SHP77 treated with DMSO at 0.1 percent for 48 hours (cell line): ENCODE measurements at regions not wholly inside any gene's neighbourhood (a gene's known extent, or its start where the extent isn't known, plus 50 kb on each side); places are given as distances from the start of the nearest gene placed in this dataset.

Experiments
- DNase-seq: peaks from one replicate; lab custom pipeline; 2025; lab: John Stamatoyannopoulos, UW

- no peak for DNase-seq
These were observed 96.0 kb upstream of the ATP10A start for GRCh38 chr15:25959100-25959499.

DNA sequence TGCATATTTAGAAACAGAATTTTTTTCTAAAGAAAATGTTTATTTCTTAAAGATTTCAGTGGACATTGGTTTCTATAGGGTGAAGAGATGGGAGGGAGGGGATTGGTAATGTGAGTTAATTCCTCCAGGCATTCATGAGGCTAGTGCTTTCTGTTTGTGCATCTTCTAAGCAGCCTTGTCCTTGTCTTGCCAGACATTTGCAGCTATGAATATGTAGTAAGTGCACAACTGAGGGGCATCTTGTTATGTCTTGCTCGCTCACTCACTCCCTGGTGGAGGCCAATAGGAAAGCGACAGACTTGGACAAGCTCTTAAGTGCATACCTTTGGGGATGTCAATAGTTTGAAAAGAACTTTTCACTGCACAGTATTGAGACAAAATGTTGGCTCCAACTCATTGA, 92.5 kb upstream of the ATP10A start:
- no peak for DNase-seq

- DNase-seq, result no peak
These were observed 91.3 kb upstream of the ATP10A start for GRCh38 chr15:25954398-25954797.

DNA sequence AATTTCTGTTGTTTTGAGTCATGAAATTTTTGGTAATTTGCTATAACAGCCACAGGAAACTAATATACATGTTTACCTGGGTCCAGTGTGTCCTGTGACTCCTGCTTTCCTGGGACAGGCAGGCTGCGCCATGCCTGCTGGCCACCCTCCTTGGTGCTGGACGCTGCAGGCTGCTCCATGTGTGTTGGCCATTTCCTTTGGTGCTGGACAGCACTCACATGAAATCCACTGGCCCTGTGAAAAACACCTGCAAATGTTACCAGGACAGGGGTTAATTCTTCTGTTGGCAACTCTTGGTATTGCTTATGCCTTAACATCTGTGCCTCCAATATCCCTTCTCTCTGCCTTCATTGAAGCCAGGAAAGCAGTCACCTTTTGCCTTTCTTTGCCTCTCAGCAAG, 86.9 kb upstream of the ATP10A start:
- DNase-seq, result no peak

DNA sequence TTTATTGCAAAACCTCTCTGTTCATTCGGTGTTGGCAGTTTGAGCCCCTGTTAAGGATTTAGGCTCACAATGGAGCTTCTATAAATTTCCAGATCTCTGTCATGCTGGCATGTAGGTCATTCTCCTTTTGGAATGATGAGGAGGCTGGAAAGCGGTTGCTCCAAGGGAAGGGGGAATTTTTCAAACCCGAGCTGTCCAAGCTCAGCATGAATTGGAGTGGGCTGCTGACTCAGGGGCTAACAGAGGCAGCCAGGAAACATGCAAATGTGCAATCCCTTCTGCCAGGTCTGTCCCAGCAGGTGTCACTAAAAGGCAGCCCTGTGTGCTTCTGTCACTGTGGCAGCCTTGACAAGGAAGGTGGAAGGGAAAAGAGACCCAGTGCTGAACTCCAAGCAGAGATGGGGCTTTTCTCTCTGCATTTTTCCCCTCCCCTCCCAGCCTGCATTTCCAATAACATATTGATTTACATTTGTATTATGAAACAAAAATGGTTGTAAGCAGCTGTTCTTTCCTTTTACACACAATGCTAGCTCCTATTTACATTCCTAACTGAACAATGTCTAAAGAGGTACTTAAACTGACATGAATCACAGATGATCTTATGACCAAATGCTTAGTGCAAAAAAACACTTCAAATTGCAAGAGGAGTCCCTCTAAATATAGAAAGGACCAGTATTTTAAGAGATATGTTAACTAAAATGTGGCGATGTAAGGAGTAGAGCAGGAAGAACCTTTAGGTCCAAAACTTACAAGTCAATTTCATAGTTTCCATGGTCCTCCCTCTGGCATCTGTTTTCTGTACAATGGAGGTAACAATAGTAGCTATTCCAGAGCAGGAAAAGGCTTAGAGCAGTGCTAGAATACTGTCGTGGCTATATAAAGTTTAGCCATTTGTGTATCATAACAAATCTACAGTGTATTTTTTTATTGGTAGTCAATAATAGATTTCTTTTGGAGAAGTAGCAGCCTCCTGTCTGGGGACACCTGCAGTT, 84.5 kb upstream of the ATP10A start:
- no peak for DNase-seq

DNA sequence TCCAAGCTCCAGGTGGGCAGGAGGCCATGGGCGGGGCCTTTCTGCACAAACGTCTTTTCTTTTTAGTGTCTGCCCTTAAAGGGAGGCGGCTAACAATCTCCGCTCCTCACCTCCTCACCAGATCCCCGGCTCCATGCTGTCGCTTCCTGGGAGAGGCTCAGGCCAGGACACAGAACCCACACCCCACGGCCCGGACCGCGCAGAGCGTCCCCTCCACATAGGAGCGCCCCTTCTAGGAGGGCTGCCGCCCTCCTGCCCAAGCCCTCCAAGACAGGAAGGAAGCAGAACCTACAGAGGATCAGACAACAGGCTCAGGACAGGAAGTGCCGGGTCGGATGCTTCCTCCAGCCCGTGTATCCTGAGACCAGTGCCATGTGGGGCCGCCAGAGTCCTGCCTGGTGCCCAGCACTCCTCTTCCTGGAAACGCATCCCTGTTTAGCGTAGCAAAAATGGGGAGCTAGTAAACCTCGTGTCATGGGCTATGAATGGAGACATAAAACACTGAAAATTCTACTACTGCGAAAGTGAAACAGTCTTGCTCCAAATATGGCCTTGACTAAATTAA, 83.2 kb upstream of the ATP10A start:
- DNase-seq, result no peak

DNA sequence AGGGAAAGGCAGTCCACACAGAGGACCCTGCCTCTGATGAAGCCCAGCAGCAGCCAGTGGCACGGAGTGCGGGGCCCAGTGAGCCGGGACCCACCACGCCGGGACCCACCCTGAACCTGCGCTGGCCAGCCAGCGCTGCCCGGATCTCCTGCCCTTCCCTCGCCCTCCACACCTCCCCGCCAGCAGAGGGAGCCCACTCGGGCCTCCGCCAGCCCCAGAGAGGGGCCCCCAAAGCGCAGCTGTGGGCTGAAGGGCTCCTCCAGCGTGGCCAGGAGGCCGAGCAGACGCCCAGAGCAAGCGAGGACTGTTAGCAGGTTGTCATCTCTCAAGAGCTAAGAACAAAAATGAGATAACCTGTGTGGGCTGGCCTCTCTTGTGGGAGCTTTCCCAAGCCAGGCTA, 81.3 kb upstream of the ATP10A start:
- no peak for DNase-seq

DNA sequence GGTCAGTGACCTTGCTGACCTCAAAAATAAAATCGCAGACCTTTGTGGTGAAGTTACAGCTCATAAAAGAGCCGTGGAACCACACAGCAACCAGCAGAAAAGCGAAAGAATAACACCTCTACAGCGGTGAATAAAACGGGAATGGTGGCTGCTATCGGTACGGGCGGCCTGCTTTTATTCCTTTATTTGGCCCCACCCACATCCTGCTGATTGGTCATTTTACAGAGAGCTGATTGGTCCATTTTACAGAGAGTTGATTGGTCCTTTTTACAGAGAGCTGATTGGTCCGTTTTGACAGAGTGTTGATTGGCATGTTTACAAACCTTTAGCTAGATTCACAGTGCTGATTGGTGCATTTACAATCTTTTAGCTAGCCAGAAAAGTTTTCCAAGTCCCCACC, 80.7 kb upstream of the ATP10A start:
- no peak for DNase-seq

GRCh38 chr15:25939122-25939521, 76.0 kb upstream of the ATP10A start:
- DNase-seq, result no peak

DNA sequence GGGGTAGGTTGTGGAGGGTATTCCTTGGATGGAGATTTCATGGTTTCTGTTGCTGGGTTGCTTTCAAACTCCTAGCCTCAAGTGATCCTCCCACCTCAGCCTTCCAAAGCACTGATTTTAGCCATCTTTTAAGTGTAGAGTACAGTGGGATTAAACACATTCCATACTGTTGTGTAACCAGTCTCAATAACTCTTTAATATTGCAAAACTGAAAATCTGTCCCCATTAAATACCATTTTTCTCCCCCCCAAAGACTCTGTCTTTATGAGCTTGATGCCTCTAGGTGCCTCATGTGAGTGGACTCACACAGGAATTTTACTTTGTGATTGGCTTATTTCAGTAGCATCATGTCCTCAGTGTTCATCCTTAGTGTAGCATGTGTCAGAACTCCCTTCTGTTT, 74.7 kb upstream of the ATP10A start:
- DNase-seq, result no peak

DNA sequence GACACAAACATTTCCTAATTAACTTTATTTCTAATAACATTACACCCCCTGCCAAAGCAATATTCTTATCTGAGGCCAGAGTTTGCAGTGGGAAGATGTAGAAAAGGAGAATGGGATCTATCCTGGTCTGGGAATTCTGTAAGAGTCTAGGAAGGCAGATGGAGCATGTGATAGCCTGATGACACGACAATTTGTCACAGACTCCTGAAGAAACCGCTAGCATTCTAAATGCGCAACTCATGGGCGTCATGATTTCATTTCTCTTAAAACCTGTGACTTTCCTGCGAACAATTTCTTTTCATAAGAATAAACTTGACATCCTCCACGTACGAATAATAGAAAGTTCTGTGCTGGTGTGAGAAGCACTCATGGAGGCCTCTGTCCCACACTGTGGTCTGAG, 72.9 kb upstream of the ATP10A start:
- no peak for DNase-seq

DNA sequence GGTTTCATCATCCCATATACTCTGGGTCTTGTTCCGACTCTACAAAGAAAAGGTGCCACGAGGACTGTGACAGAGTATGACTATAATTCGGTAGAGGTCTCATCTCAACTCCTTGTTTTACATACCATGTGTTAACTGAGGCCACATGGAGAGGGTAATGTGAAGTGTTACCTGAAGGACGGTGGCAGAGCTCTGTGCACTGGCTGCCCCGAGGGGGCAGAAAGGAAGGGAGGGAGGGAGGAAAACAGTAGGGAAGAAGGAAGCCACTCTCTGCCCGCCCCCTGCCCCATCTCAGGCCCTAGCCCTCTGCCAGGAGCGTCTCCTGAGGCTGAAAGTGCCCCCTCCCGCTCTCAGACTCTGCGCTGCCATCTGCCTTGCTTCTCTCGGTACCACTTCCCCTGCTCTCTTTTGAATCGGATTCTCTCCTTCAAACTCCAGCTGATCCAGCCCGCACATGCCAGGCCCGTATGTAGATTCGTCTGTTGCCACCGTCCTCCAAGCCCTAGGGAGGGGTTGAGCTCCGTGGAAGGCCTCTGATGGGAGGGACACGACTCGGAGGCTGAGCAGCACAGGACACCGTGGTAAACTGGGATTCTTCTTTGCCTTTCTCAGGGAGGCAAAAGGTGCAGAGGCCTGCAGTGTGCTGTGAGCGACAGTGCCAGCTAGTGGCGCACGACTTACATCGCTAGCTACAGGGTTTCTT, 70.5 kb upstream of the ATP10A start:
- peak; percentile 10 for DNase-seq

GRCh38 chr15:25932696-25933095, 69.6 kb upstream of the ATP10A start:
- DNase-seq, result no peak

GRCh38 chr15:25931851-25932250, 68.7 kb upstream of the ATP10A start:
- DNase-seq, result no peak

DNA sequence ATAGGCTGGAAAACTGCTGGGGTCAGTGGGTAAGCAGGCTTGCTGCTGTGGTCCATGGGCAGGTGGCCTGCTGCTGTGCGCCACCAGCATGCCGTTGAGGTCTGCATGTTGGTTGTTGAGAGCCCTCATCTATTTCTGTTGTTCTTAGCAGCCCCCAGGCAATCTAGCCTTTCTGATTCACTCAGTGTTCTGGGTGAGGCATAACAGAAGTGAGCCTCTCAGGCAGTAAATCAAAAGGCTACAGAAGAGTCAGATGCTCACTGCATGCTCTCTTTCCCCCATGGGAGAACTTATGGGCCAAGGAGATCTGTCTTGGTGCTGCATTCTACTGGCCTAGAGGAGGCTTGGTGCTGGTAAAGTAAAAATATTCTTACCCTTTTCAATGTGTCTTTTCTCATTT, 67.8 kb upstream of the ATP10A start:
- DNase-seq, result no peak
